GM19438 (cell line): ENCODE measurements at regions not wholly inside any gene's neighbourhood (a gene's known extent, or its start where the extent isn't known, plus 50 kb on each side); places are given as distances from the start of the nearest gene placed in this dataset.
"Not testable (repeated sequence)": the region's sequence is repeated elsewhere in the genome, so short reads cannot be mapped to it uniquely, and the experiment has no call there.

Source experiments
- ATAC-seq: cut with Tn5 transposase; IDR thresholded peaks from one replicate; pipeline ENCODE4 v1.9.1; 2021; ENCODE audit warnings: low read depth; ENCODE audit not compliant: unreplicated experiment

DNA sequence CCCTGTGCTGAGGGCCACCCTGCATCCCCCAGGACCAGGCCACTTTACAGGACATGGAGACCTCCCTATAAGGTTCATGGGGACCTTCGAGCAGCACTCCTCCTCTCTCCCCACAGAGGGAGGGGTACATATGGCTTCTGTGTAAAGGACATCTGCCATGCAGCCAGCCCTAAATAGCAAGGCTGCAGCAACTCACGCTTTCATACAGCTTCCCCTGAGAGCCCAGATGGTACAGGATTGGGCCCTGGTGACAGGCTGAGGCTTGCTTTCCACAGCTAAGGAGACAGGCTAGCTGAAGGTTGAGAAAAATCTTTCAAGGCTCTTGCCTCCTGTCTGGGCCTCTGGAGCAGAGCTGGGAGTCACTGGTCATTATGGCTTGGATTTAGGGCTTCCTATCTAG lies 147.0 kb upstream of the ZNF366 start:
- no peak for ATAC-seq

DNA sequence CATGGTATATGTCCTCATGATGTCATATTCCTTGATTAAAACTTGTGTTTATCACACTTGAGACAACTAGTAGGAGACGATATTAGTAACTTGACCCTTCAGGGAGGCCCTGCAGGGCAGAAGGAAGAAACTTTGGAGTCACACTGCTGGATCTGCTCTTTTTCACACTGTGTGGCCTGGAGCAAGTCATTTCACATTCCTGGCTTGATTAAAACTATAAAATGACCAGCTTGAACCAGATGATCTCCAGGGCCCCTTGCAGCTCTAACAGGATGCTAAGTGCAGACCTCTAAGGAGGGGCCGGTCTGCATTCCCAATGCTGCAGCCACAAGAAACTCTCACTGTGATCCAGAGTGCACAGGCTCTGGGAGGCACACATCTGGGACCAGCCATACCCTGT lies 146.4 kb upstream of the ZNF366 start:
- no peak for ATAC-seq

- no peak for ATAC-seq
These were observed 144.6 kb upstream of the ZNF366 start for GRCh38 chr5:72651779-72652178.

- ATAC-seq, result no peak
These were observed 143.9 kb upstream of the ZNF366 start for GRCh38 chr5:72651109-72651508.

GRCh38 chr5:72649449-72649848 lies 142.2 kb upstream of the ZNF366 start:
- no peak for ATAC-seq

GRCh38 chr5:72648480-72648879 lies 141.3 kb upstream of the ZNF366 start:
- no peak for ATAC-seq

GRCh38 chr5:72647806-72648205 lies 140.6 kb upstream of the ZNF366 start:
- no peak for ATAC-seq

DNA sequence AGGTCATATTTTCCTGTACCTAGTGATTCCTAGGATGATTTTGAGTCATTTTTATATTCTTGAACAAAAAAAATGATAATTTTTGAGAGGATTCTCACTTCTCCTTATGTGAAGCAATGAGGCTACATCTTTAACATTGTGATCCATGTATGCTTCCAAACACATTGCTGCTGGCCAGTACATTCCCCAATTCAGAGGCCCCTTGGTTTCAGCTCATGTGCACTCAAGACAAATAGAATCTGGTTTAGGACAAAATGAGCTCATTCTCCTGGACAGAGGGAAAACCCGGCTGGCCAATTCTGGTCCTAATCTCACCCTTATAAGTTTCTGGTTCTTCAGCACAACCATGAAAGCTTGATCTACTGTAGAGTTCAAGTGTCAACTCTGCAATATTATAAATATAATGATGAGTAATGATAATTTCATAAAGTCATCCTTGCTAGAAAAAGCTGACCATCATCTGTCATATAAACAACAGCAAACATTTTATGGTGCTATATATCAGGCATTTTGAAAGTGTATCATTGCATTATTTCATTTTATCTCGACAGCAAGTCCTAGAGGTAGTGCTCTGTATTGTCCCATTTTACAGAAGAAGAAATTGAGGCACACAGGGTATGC lies 139.1 kb upstream of the ZNF366 start:
- ATAC-seq, result no peak

DNA sequence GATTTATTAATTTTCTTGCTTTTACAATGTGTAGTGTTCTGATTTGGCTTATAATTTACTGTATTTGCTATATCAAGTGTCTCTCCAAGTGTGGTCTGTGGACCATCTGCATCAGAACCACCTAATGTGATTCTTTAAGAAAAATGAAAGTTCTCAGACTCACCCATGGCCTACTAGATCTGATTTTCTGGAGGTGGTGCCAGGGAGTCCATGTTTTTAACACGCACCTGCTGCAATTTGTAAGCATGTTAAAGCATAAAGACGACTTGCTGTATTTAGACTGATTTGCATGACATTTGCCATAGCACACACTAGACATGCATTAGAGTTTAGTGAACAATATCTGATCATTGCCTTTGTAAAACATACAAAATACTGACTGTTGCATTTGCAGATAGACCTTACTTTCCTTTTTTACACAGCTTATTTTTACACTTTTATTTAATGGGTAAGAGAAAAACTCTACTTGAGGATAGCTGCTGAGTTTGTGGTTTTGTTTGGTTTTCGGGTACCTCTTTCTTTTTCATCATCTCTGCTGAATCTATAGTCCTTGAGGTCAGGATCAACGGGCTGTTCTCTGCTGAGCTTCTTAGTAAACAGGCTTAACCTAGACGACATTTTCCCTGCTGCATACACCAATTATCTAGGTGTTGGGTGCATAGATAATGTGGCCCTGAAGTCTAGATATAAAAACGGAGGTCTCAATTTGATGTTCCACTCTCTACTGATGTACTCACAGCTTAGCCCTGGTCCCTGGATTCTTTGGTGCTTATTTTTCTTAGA lies 138.0 kb upstream of the ZNF366 start:
- ATAC-seq, result no peak

- ATAC-seq, result no peak
These were observed 137.1 kb upstream of the ZNF366 start for GRCh38 chr5:72644296-72644695.

GRCh38 chr5:72641164-72641563 lies 134.0 kb upstream of the ZNF366 start:
- no peak for ATAC-seq

DNA sequence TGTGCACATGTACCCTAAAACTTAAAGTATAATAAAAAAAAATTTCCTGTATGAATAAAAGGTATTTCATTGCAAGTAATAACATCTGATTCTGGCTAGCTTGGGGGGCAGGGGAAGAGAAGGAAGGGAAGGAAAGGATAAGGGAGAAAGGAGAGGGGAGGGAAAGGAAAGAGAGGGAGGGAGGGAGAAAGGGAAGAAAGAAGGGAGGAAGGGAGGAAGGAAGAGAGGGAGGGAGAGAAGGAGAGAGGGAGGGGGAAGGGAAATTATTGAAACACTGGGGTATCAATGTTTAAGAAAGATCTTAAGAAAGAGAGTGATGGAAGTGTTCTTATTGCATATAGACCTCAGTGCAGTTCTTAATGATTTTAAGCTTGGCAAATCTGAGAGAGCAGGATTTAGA lies 129.8 kb upstream of the ZNF366 start:
- ATAC-seq, result no peak

DNA sequence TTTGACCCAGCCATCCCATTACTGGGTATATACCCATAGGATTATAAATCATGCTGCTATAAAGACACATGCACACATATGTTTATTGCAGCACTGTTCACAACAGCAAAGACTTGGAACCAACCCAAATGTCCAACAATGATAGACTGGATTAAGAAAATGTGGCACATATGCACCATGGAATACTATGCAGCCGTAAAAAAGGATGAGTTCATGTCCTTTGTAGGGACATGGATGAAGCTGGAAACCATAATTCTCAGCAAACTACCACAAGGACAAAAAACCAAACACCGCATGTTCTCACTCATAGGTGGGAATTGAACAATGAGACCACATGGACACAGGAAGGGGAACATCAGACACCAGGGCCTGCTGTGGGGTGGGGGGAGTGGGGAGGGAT lies 129.4 kb upstream of the ZNF366 start:
- ATAC-seq, result not testable (repeated sequence)

- ATAC-seq, result no peak
These were observed 127.2 kb upstream of the ZNF366 start for GRCh38 chr5:72634444-72634843.

DNA sequence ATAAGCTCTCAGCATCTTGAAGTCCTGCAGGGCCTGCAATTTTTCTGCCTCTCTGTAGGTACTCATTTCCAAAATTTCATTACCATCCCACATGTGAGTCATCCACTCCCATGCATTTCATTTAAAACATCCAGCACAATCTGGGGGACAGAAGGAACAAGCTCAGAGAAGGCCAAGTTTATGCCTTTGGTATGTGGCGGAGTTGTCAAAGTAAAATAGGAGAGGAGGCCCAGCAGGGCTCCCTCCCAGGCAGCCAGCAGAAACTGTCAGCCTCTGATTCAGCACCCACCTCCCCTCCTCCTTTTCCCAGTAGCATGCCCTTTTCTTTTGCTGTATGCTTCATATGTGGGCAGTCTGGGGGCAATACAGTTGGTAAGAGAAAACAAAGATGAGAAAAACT lies 126.4 kb upstream of the ZNF366 start:
- no peak for ATAC-seq

DNA sequence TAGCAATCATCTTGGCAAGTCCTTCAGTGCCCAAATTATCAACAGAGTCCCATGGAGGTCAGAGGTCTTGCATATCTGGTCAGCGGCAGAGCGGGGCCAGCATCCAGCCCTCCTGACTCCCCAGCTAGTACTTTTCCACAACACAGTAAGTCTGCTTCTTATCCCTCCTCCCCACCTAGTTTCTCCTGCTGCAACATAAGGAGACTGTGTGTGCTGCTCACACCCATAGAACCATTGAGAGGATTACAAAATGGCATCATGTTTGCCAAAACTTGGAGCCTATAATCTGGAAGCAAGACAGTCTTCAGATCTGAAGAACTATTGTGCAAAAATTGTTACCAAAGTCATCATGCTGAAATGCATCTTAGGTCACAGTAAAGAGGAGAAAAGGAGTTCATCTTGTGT lies 125.8 kb upstream of the ZNF366 start:
- ATAC-seq, result no peak

GRCh38 chr5:72630721-72631120 lies 123.5 kb upstream of the ZNF366 start:
- no peak for ATAC-seq

GRCh38 chr5:72630081-72630480 lies 122.9 kb upstream of the ZNF366 start:
- ATAC-seq, result no peak

DNA sequence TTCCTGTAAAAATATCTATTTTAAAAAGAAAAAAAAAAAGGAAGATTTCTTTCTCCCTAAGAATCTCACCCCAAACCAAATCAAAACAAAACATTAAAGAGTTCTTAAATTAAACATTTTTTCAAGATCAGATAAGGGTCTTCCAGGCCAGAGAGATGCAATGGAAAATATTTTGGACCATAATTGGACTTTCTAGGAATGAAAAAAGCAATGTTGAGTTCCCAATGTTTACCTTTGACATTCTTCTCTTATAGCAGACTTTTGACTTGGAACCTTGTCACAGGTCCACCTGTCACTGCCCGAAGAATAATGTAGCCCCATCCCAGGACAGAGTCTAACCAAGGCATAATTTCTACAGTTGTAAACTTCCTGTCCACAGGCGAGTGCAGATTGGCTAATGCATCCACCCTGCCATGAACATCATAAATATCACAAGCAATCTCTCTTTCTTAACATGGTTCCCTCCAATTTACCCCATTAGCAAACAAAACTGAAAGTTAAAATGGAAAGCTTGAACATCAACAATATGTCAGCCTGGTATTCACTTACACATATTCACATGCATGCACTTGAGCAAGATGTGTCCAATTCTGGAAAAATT lies 121.7 kb upstream of the ZNF366 start:
- no peak for ATAC-seq

DNA sequence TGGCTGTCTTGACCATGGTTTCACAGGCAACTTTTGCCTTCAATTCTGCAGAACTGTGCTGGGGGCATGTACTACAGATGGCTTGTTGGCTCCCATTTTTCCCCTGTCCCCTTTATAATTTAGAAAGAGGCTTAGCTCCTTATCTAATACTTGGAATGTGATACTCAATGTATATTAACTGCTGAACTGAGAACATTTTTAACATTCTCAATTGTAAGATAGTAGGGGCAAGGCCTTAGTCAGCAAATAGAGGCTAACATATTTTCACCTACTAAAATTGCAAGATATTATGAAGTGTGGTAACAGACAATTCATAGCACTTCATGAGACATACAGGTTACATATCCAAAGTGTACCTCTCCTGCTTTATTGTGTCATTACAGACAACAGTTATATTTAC lies 118.1 kb upstream of the ZNF366 start:
- ATAC-seq, result no peak

DNA sequence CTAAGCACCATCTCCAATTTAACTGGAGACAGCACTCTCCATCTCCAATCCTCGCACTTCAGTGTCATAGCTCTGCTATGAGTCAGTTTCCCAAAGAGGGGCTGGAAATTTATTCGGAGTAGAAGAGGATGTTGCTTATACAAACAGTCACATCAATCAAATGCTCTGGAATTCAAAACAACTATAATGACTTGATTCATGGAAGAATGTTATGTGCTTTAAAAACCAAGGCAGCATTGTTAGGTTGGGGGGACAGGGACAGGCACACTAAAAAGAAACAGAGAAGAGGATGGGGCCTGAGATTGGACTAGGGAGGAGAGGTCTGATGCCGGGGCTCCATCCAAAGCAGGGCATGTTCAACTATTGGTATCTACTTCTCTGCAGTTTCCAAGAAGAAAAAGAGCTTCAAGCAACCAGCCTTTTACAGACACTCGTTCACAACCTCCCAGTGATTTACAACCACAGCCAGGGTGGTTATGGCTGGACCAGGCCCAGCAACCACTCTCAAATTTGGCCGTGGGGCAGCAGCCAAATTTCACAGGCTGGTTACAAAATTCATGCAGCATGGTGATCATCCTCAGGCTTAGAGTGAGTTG lies 117.5 kb upstream of the ZNF366 start:
- ATAC-seq, result no peak

DNA sequence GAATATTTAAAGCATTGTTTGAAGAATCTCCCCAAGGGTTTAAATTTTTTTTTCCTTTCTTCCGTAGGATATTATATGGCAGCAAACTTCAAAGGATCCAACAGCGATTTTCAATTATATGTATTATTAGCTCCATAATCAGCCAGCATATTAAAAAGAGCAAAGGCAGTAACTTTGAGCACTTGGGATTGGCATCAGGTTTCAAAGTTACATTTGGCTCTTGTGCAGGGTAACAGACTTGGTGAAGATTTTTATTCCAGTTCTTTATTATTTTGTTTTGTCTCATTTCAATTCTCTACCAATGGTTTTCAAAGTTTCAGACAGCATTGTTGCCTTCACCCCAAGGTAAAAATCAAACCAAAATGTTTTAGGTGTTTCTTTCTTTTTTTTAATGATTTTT lies 116.7 kb upstream of the ZNF366 start:
- no peak for ATAC-seq
